Fibroblast of lung (primary cell): ENCODE measurements at regions not wholly inside any gene's neighbourhood (a gene's known extent, or its start where the extent isn't known, plus 50 kb on each side); places are given as distances from the start of the nearest gene placed in this dataset.
A peak's percentile ranks its signal among the peaks of the same experiment; 100 is the strongest.

Experiments
- DNase-seq, 2 donors: peaks; one replicate each; pipeline versions ENCODE4 v3.0.0 to v3.0.0-alpha.2; 2010; ENCODE audit warnings: low read depth in 2 of 2
- H2AFZ ChIP-seq: 2 replicates; pipeline ENCODE4 v1.5.1; 2012; ENCODE audit warnings: low read length, control low read depth, inconsistent platforms
- H3K27ac ChIP-seq: 2 replicates; pipeline ENCODE4 v1.5.1; 2011; ENCODE audit warnings: low read length, control low read depth; ENCODE audit not compliant: insufficient read depth
- H3K27me3 ChIP-seq: 2 replicates; pipeline ENCODE4 v1.5.1; 2011; ENCODE audit warnings: mild to moderate bottlenecking, low read length; ENCODE audit not compliant: control insufficient read depth, insufficient read depth
- H3K36me3 ChIP-seq: 2 replicates; pipeline ENCODE4 v1.5.1; 2011; ENCODE audit warnings: low read length; ENCODE audit not compliant: control insufficient read depth, insufficient read depth
- H3K4me1 ChIP-seq: 2 replicates; pipeline ENCODE4 v1.5.1; 2011; ENCODE audit warnings: low read length; ENCODE audit not compliant: control insufficient read depth, insufficient read depth; ENCODE audit errors: extremely low read depth
- H3K4me2 ChIP-seq: 2 replicates; pipeline ENCODE4 v1.5.1; 2011; ENCODE audit warnings: low read length, control low read depth; ENCODE audit not compliant: insufficient read depth; ENCODE audit errors: extremely low read depth
- H3K4me3 ChIP-seq, 4 experiments: fragments of 200-600 bp in 1 of 4; sonication (generic) in 1 of 4; replicated peaks in 1 of 4; 2 replicates each; pipeline ENCODE4 v1.5.1; 2011 to 2016; ENCODE audit warnings: low read length in 4 of 4, low read depth in 3 of 4, mild to moderate bottlenecking in 3 of 4, control low read depth in 2 of 4, inconsistent platforms in 1 of 4, mixed read lengths in 1 of 4; ENCODE audit not compliant: insufficient read depth in 1 of 4; ENCODE audit errors: control extremely low read depth in 1 of 4
- H3K79me2 ChIP-seq: 2 replicates; pipeline ENCODE4 v1.5.1; 2012; ENCODE audit warnings: mild to moderate bottlenecking, low read length, inconsistent platforms; ENCODE audit not compliant: control insufficient read depth, insufficient read depth
- H3K9ac ChIP-seq: 2 replicates; pipeline ENCODE4 v1.5.1; 2011; ENCODE audit warnings: mild to moderate bottlenecking, low read length, control low read depth; ENCODE audit not compliant: insufficient read depth
- H3K9me3 ChIP-seq: 2 replicates; pipeline ENCODE4 v1.5.1; 2012; ENCODE audit warnings: low read depth, low read length; ENCODE audit not compliant: control insufficient read depth, insufficient read depth
- H4K20me1 ChIP-seq: 2 replicates; pipeline ENCODE4 v1.5.1; 2011; ENCODE audit warnings: low read length; ENCODE audit not compliant: control insufficient read depth, insufficient read depth; ENCODE audit errors: extremely low read depth
- EZH2 ChIP-seq: IDR thresholded peaks from 2 replicates; pipeline ENCODE4 v1.5.1; 2012; ENCODE audit warnings: low read length, control low read depth, mild to moderate bottlenecking; ENCODE audit errors: missing control alignments
- TF ChIP-seq, protein P1 (sequence below), 2 donors: IDR thresholded peaks in 1 of 2; conservative IDR thresholded peaks in 1 of 2; 1 replicate in 1 of 2; 2 replicates in 1 of 2; pipeline ENCODE4 v1.5.1; 2011 to 2012; ENCODE audit warnings: low read length in 2 of 2, control low read depth in 1 of 2, inconsistent platforms in 1 of 2, low read depth in 1 of 2, mild to moderate bottlenecking in 1 of 2

DNA sequence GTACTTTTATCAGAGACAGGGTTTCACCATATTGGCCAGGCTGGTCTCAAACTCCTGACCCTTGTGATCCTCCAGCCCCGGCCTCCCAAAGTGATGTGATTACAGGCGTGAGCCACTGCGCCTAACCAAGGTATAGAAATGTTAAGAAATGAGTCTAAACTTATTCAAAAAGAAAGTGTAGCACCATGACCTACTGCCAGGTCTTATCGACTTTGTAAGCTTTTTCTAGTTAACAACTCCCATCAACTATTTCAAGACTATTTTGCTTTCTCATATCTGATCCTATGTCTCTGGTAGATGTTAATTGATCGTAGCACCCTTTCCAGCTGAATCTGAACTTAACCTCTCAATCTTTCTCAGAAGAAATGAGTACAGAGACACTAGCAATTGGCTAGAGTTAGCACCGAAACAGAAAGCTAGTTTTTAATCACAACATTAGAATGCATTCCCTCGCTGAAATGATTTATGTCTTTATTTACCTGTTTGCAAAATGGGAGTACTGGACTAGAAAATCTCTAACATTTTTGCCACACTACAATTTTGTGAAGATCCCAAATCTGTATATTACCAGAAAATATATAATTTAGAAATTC lies 114.0 kb upstream of the HGF start:
- Histone ChIP-seq H3K4me3 (no peak overlapping the region), H3K4me2 (no peak overlapping the region), H3K4me1 (no peaks in the 10 kb centered on the region), H3K27me3 (no peaks in the 10 kb centered on the region), H2AFZ (no peak overlapping the region), H3K36me3 (no peaks in the 10 kb centered on the region), H3K79me2 (no peaks in the 10 kb centered on the region), H3K9ac (no peak overlapping the region), H3K9me3 (no peaks in the 10 kb centered on the region), H3K27ac (no peak overlapping the region), H4K20me1 (no peaks in the 10 kb centered on the region)
- TF ChIP-seq, protein P1, sequence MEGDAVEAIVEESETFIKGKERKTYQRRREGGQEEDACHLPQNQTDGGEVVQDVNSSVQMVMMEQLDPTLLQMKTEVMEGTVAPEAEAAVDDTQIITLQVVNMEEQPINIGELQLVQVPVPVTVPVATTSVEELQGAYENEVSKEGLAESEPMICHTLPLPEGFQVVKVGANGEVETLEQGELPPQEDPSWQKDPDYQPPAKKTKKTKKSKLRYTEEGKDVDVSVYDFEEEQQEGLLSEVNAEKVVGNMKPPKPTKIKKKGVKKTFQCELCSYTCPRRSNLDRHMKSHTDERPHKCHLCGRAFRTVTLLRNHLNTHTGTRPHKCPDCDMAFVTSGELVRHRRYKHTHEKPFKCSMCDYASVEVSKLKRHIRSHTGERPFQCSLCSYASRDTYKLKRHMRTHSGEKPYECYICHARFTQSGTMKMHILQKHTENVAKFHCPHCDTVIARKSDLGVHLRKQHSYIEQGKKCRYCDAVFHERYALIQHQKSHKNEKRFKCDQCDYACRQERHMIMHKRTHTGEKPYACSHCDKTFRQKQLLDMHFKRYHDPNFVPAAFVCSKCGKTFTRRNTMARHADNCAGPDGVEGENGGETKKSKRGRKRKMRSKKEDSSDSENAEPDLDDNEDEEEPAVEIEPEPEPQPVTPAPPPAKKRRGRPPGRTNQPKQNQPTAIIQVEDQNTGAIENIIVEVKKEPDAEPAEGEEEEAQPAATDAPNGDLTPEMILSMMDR (conservative IDR thresholded peaks at IDR 0.05 in 1 of 2, IDR thresholded peaks at IDR 0.05 in 1 of 2; ENCODE audit: low read depth in 1 of 2, low read length in 2 of 2) = no peak
- TF ChIP-seq EZH2 = no peak
- DNase-seq = no peak

- peak in 1 of 2 donors; percentile 50 for DNase-seq
- Histone ChIP-seq H3K4me3 (no peak overlapping the region), H3K9me3 (no peaks in the 10 kb centered on the region), H4K20me1 (no peaks in the 10 kb centered on the region), H3K4me2 (no peak overlapping the region), H2AFZ (no peak overlapping the region), H3K36me3 (no peaks in the 10 kb centered on the region), H3K79me2 (no peaks in the 10 kb centered on the region), H3K27ac (no peak overlapping the region), H3K27me3 (no peaks in the 10 kb centered on the region), H3K9ac (no peak overlapping the region), H3K4me1 (no peaks in the 10 kb centered on the region)
- TF ChIP-seq, protein P1 (conservative IDR thresholded peaks at IDR 0.05 in 1 of 2, IDR thresholded peaks at IDR 0.05 in 1 of 2; ENCODE audit: low read depth in 1 of 2, low read length in 2 of 2) = no peak
- no peak for TF ChIP-seq EZH2
Measured at GRCh38 chr7:81882086-81882485, 112.2 kb upstream of the HGF start.

GRCh38 chr7:81877890-81878289 lies 108.0 kb upstream of the HGF start:
- no peaks in the 10 kb centered on the region for H3K36me3 ChIP-seq
- no peaks in the 10 kb centered on the region for H3K4me1 ChIP-seq
- H4K20me1 ChIP-seq = no peaks in the 10 kb centered on the region
- no peak overlapping the region for H3K9ac ChIP-seq
- no peaks in the 10 kb centered on the region for H3K79me2 ChIP-seq
- TF ChIP-seq, protein P1 (conservative IDR thresholded peaks at IDR 0.05 in 1 of 2, IDR thresholded peaks at IDR 0.05 in 1 of 2; ENCODE audit: low read depth in 1 of 2, low read length in 2 of 2) = no peak
- no peak for TF ChIP-seq EZH2
- no peak overlapping the region for H3K4me3 ChIP-seq
- H3K9me3 ChIP-seq = no peaks in the 10 kb centered on the region
- no peak overlapping the region for H3K27ac ChIP-seq
- no peaks in the 10 kb centered on the region for H3K27me3 ChIP-seq
- H2AFZ ChIP-seq = peak overlapping the region; percentile 10
- DNase-seq = no peak
- no peak overlapping the region for H3K4me2 ChIP-seq
